ENCODE measurements at regions not wholly inside any gene's neighbourhood (a gene's known extent, or its start where the extent isn't known, plus 50 kb on each side); places are given as distances from the start of the nearest gene placed in this dataset.

DNA sequence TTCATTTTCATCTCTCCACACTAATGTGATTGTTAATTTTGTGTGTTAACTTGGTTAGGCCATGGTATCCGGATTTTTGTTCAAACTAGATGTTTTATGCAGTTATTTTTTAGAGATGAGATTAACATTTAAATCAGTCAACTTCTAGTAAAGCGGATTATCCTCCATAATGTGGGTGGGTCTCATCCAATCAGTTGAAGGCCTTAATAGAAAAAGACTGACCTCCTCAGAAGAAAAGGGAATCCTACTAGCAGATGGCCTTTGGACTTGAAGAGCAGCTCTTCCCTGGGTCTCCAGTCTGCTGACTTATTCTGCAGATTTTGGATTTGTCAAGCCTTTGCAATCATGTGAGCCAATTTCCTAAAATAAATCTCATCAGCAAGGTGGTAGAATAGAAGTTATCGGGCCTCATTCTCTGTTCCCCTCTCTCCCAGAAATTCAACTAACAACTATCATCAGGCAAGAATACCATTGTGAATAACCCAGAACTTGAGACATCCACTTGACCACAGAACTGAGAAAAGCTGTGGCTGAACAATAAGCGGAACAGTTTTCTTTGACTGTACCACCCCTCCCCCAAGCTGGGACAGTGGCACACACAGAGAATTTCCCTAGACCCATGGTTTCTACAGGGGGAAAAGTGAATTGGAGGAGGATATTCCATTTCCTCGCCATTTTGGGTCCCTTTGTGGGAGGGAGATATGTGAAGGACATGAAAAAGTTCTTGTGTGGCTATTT, 323.0 kb downstream of the UTRN start:
- H3K27ac ChIP-seq, result no peak overlapping the region
- TF ChIP-seq CTCF (conservative IDR thresholded peaks at IDR 0.05), result no peak
- TF ChIP-seq ZFX (IDR thresholded peaks at IDR 0.05), result no peak

DNA sequence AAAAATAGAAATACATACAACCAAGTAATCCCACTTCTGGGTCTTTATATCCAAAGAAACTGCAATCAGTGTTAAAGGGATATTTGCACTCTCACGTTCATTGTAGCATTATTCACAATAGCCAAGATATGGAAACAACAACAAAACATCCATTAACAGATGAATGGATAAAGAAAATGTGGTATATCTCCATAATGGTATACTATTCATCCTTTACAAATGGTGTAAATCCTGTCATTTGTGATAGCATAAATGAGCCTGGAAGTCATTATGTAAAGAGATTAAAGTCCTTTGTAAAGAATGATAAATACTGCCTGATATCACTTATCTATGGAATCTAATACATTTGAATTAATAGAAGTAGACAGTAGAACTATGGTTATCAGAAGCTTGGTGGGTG, 327.7 kb downstream of the UTRN start:
- H3K27ac ChIP-seq, result no peak overlapping the region
- TF ChIP-seq ZFX (IDR thresholded peaks at IDR 0.05), result no peak
- no peak for TF ChIP-seq CTCF (conservative IDR thresholded peaks at IDR 0.05)

DNA sequence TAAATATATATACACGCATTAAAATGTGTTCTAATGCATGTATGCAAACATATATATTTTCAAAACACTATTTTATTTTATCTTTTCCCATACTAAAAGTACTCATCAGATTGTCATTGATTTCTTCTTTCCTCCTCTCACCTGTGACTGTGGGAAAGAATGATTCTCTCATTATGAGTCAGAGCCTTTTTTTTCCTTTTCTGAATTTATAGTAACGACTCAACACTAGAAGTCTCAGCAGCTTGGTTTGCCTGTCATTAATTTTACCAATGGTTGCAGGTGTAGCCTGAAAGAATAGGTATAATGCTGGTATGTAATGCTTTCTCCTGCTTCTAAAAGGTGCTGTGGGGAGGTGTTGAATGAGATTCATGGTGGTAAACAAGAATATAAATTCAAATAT, 328.7 kb downstream of the UTRN start:
- no peak overlapping the region for H3K27ac ChIP-seq
- TF ChIP-seq CTCF (conservative IDR thresholded peaks at IDR 0.05), result no peak

GRCh38 chr6:144615870-144616269, 330.7 kb downstream of the UTRN start:
- H3K27ac ChIP-seq, result no peak overlapping the region
- TF ChIP-seq ZFX (IDR thresholded peaks at IDR 0.05) (no peak), CTCF (conservative IDR thresholded peaks at IDR 0.05) (no peak)

- no peak for TF ChIP-seq CTCF (conservative IDR thresholded peaks at IDR 0.05)
- no peak for TF ChIP-seq ZFX (IDR thresholded peaks at IDR 0.05)
Observed at GRCh38 chr6:144617191-144617590, 332.1 kb downstream of the UTRN start.

DNA sequence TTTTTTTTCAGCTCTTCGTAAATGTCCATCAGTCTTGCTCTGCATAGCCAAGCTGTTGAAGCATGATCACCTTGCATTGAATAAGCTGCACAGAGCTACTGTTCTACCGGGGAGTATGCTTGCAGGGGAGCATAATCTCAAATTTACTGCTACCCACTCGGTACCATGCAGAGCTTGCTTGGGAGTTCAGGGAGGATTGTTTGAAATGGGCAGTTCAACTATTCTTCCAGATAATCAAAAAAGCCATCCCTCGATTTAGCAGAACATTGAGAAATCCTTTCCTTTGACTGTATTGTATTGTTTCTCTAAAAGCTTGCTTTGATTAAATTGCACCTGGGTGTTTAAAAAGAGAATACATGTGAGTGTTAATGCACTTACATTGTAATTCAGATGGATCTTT, 332.6 kb downstream of the UTRN start:
- TF ChIP-seq CTCF (conservative IDR thresholded peaks at IDR 0.05), result no peak
- TF ChIP-seq ZFX (IDR thresholded peaks at IDR 0.05), result no peak
- no peak overlapping the region for H3K27ac ChIP-seq

More at GRCh38 chr6:144617191-144617590, 332.1 kb downstream of the UTRN start:
- H3K27ac ChIP-seq, result no peak overlapping the region

DNA sequence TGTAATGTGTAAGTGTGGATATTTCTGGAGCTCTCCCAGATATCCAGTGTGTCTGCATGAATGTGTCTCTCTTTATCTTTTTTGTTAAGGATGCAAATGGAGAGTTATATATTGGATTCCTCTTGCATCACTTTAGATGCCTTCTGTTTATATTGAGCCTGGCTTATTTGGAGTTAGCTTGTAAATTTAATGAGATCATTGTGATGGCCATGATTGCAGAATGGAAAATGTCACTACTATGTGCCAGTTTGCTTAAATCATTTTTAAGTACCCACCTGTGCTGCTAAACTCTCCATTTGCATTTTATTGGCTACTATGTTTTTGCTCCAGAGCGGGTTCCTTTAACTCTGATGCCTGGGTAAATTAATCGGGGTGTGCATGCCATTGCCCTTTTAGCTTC, 334.8 kb downstream of the UTRN start:
- TF ChIP-seq CTCF (conservative IDR thresholded peaks at IDR 0.05), result no peak
- TF ChIP-seq ZFX (IDR thresholded peaks at IDR 0.05), result no peak
- H3K27ac ChIP-seq, result no peak overlapping the region

All from C4-2B (cell line).